HG03378 (cell line): ENCODE measurements at regions not wholly inside any gene's neighbourhood (a gene's known extent, or its start where the extent isn't known, plus 50 kb on each side); places are given as distances from the start of the nearest gene placed in this dataset.

ENCODE experiments used
- ATAC-seq: cut with Tn5 transposase; IDR thresholded peaks from one replicate; pipeline ENCODE4 v1.9.1; 2021; ENCODE audit warnings: mild to moderate bottlenecking, moderate library complexity; ENCODE audit not compliant: unreplicated experiment

GRCh38 chr2:19687017-19687659, 214.6 kb downstream of the TTC32 start:
- ATAC-seq: no peak

- ATAC-seq: no peak
Observed at GRCh38 chr2:19686439-19686838, 215.3 kb downstream of the TTC32 start.

- no peak for ATAC-seq
Observed at GRCh38 chr2:19685731-19686130, 216.1 kb downstream of the TTC32 start.

GRCh38 chr2:19684516-19684915, 217.3 kb downstream of the TTC32 start:
- ATAC-seq: no peak

- no peak for ATAC-seq
Observed at GRCh38 chr2:19683556-19683955, 218.2 kb downstream of the TTC32 start.

GRCh38 chr2:19682493-19682892, 219.3 kb downstream of the TTC32 start:
- ATAC-seq: no peak

- no peak for ATAC-seq
Observed at GRCh38 chr2:19677825-19678518, 223.8 kb downstream of the TTC32 start.

- ATAC-seq: no peak
Observed at GRCh38 chr2:19677215-19677777, 224.5 kb downstream of the TTC32 start.

- no peak for ATAC-seq
Observed at GRCh38 chr2:19676770-19677169, 225.0 kb downstream of the TTC32 start.

GRCh38 chr2:19675856-19676460, 225.8 kb downstream of the TTC32 start:
- ATAC-seq: no peak

GRCh38 chr2:19675003-19675629, 226.7 kb downstream of the TTC32 start:
- no peak for ATAC-seq

- no peak for ATAC-seq
Observed at GRCh38 chr2:19674051-19675002, 227.5 kb downstream of the TTC32 start.

- ATAC-seq: no peak
Observed at GRCh38 chr2:19673213-19673791, 228.5 kb downstream of the TTC32 start.

GRCh38 chr2:19671916-19672315, 229.9 kb downstream of the TTC32 start:
- ATAC-seq: no peak

GRCh38 chr2:19671311-19671710, 230.5 kb downstream of the TTC32 start:
- no peak for ATAC-seq

- ATAC-seq: no peak
Observed at GRCh38 chr2:19670303-19670702, 231.5 kb downstream of the TTC32 start.

- ATAC-seq: no peak
Observed at GRCh38 chr2:19669559-19669958, 232.2 kb downstream of the TTC32 start.

GRCh38 chr2:19669126-19669525, 232.7 kb downstream of the TTC32 start:
- ATAC-seq: no peak

- no peak for ATAC-seq
Observed at GRCh38 chr2:19667536-19667949, 234.2 kb downstream of the TTC32 start.

- ATAC-seq: no peak
Observed at GRCh38 chr2:19667085-19667484, 234.7 kb downstream of the TTC32 start.
